ENCODE measurements at regions not wholly inside any gene's neighbourhood (a gene's known extent, or its start where the extent isn't known, plus 50 kb on each side); places are given as distances from the start of the nearest gene placed in this dataset.

- TF ChIP-seq CTCF (IDR thresholded peaks at IDR 0.05; ENCODE audit: low read length) (no peak), EZH2 (IDR thresholded peaks at IDR 0.05; ENCODE audit: borderline replicate concordance, low read length) (no peak)
Measured at GRCh38 chr2:120635146-120635545, 100.5 kb upstream of the GLI2 start.

All from OCI-LY1 (cell line).